Gastroesophageal sphincter (tissue), 4 donors: ENCODE measurements at regions not wholly inside any gene's neighbourhood (a gene's known extent, or its start where the extent isn't known, plus 50 kb on each side); places are given as distances from the start of the nearest gene placed in this dataset.

Source experiments
- ATAC-seq: fragments of 150-250 bp; one replicate; pipeline ENCODE4 v1.9.1; 2016; ENCODE audit warnings: mild to moderate bottlenecking, moderate library complexity
- H3K27ac ChIP-seq, 4 donors: fragments of 200-600 bp; sonication (generic) in 3 of 4; 1 replicate in 3 of 4; 2 replicates in 1 of 4; pipeline ENCODE4 v1.5.1; 2016 to 2019
- H3K27me3 ChIP-seq: fragments of 200-600 bp; sonication (generic); one replicate; pipeline ENCODE4 v1.5.1; 2019
- H3K36me3 ChIP-seq, 2 donors: fragments of 200-600 bp; sonication (generic); one replicate each; pipeline ENCODE4 v1.5.1; 2019; ENCODE audit warnings: control low read depth in 1 of 2
- H3K4me1 ChIP-seq, 3 donors: fragments of 200-600 bp; sonication (generic); 1 replicate in 2 of 3; 2 replicates in 1 of 3; pipeline ENCODE4 v1.5.1; 2016 to 2019; ENCODE audit warnings: control low read depth in 2 of 3
- H3K4me3 ChIP-seq, 2 donors: fragments of 200-600 bp; sonication (generic); one replicate each; pipeline ENCODE4 v1.5.1; 2019; ENCODE audit warnings: mild to moderate bottlenecking in 1 of 2, moderate library complexity in 1 of 2
- H3K9me3 ChIP-seq, 3 donors: fragments of 200-600 bp; sonication (generic); one replicate each; pipeline ENCODE4 v1.5.1; 2017 to 2019; ENCODE audit warnings: control low read depth in 2 of 3
- CTCF ChIP-seq, 4 experiments: fragments of 200-600 bp in 2 of 4; fragments of 450-650 bp in 2 of 4; sonication (generic) in 1 of 4; IDR thresholded peaks; one replicate each; pipeline ENCODE4 v1.5.1; 2017 to 2019; ENCODE audit warnings: antibody characterized with exemption in 4 of 4, mild to moderate bottlenecking in 2 of 4, moderate library complexity in 2 of 4
- EP300 ChIP-seq: sonication (generic); formaldehyde crosslinking; IDR thresholded peaks from one replicate; pipeline ENCODE4 v1.6.1; 2017; ENCODE audit warnings: antibody characterized with exemption, mild to moderate bottlenecking
- POLR2A ChIP-seq, 2 donors: fragments of 450-650 bp; IDR thresholded peaks; one replicate each; pipeline ENCODE4 v1.6.1; 2017; ENCODE audit warnings: antibody characterized with exemption in 2 of 2, mild to moderate bottlenecking in 2 of 2, moderate library complexity in 1 of 2
- POLR2AphosphoS5 ChIP-seq: sonication (generic); formaldehyde crosslinking; IDR thresholded peaks from one replicate; pipeline ENCODE4 v1.6.1; 2017; ENCODE audit warnings: antibody characterized with exemption
- WGBS, 2 donors: methylation state at CpG; one replicate each; pipeline ENCODE4 v1.1.5; 2018; ENCODE audit warnings: low coverage in 1 of 2; 5-methylcytosine and 5-hydroxymethylcytosine counted together

GRCh38 chr7:80312139-80312661, 177.6 kb downstream of the GNAI1 start:
- H3K27ac ChIP-seq = peak overlapping the region; percentile 43 to 66 (median 58)
- H3K36me3 ChIP-seq = no peaks in the 10 kb centered on the region
- H3K4me3 ChIP-seq = no peak overlapping the region
- H3K27me3 ChIP-seq = no peaks in the 10 kb centered on the region
- H3K9me3 ChIP-seq = no peaks in the 10 kb centered on the region
- WGBS, 2 donors = 7 to 9% methylated on average over 4 to 5 of the region's 5 CpGs
- TF ChIP-seq POLR2AphosphoS5 = peak; percentile 46
- no peak for TF ChIP-seq POLR2A (IDR thresholded peaks at IDR 0.05)
- peak in 1 of 4 experiments; percentile 6 for TF ChIP-seq CTCF (IDR thresholded peaks at IDR 0.05)
- H3K4me1 ChIP-seq = peaks cover 0 to 28% (median 14%) of the 10 kb centered on the region in 3 donors
- peak; percentile 83 for ATAC-seq

GRCh38 chr7:80311313-80311712, 176.7 kb downstream of the GNAI1 start:
- WGBS, 2 donors = 24 to 41% methylated on average over 2 of the region's 2 CpGs
- no peaks in the 10 kb centered on the region for H3K27me3 ChIP-seq
- no peak overlapping the region for H3K4me3 ChIP-seq
- no peaks in the 10 kb centered on the region for H3K36me3 ChIP-seq
- H3K9me3 ChIP-seq = no peaks in the 10 kb centered on the region
- H3K4me1 ChIP-seq = peaks cover 0 to 30% (median 16%) of the 10 kb centered on the region in 3 donors
- no peak for ATAC-seq
- TF ChIP-seq POLR2AphosphoS5 = no peak
- no peak for TF ChIP-seq POLR2A (IDR thresholded peaks at IDR 0.05)
- no peak for TF ChIP-seq CTCF (IDR thresholded peaks at IDR 0.05)
- no peak for TF ChIP-seq EP300
- H3K27ac ChIP-seq = peak overlapping the region; percentile 5 to 66 (median 42)

GRCh38 chr7:80309971-80310549, 175.4 kb downstream of the GNAI1 start:
- Histone ChIP-seq H3K4me1 (peaks cover 0 to 30% (median 16%) of the 10 kb centered on the region in 3 donors), H3K4me3 (no peak overlapping the region), H3K27me3 (no peaks in the 10 kb centered on the region), H3K36me3 (no peaks in the 10 kb centered on the region), H3K9me3 (no peaks in the 10 kb centered on the region), H3K27ac (peak overlapping the region in 2 of 4 donors; percentile 51 to 66)
- TF ChIP-seq CTCF (IDR thresholded peaks at IDR 0.05) (no peak), POLR2A (IDR thresholded peaks at IDR 0.05) (no peak), POLR2AphosphoS5 (no peak), EP300 (no peak)
- WGBS, 2 donors = 84 to 92% methylated on average over 4 of the region's 4 CpGs
- ATAC-seq = no peak

GRCh38 chr7:80309377-80309776, 174.7 kb downstream of the GNAI1 start:
- Histone ChIP-seq H3K27me3 (no peaks in the 10 kb centered on the region), H3K27ac (peak overlapping the region in 1 of 4 donors; percentile 4), H3K4me1 (peaks cover 0 to 30% (median 16%) of the 10 kb centered on the region in 3 donors), H3K9me3 (no peaks in the 10 kb centered on the region), H3K36me3 (no peaks in the 10 kb centered on the region), H3K4me3 (no peak overlapping the region)
- no peak for ATAC-seq
- no peak for TF ChIP-seq POLR2AphosphoS5
- TF ChIP-seq POLR2A (IDR thresholded peaks at IDR 0.05) = no peak
- no peak for TF ChIP-seq EP300
- TF ChIP-seq CTCF (IDR thresholded peaks at IDR 0.05) = no peak
- 80 to 89% methylated on average over 1 to 3 of the region's 3 CpGs for WGBS, 2 donors
